ENCODE measurements at regions not wholly inside any gene's neighbourhood (a gene's known extent, or its start where the extent isn't known, plus 50 kb on each side); places are given as distances from the start of the nearest gene placed in this dataset.

- in situ Hi-C loops (cut with HindIII; ENCODE audit: low sequenced_read_pairs): no loop called here
- peak; percentile 18 for DNase-seq (ENCODE audit: low read depth)
- TF ChIP-seq CTCF (IDR thresholded peaks at IDR 0.05; ENCODE audit: low read depth, low read length, missing control alignments): no peak
- H3K4me3 ChIP-seq (ENCODE audit: low read depth, low read length): no peak overlapping the region
These were observed 678.8 kb upstream of the MARCKS start for GRCh38 chr6:113178349-113178748.

GRCh38 chr6:113181164-113181563 is 676.0 kb upstream of the MARCKS start:
- no peak for DNase-seq (ENCODE audit: low read depth)
- in situ Hi-C loops (cut with HindIII; ENCODE audit: low sequenced_read_pairs): no loop called here
- H3K4me3 ChIP-seq (ENCODE audit: low read depth, low read length): no peak overlapping the region
- TF ChIP-seq CTCF (IDR thresholded peaks at IDR 0.05; ENCODE audit: low read depth, low read length, missing control alignments): no peak

GRCh38 chr6:113182370-113183141 is 674.6 kb upstream of the MARCKS start:
- in situ Hi-C loops (cut with HindIII; ENCODE audit: low sequenced_read_pairs): no loop called here
- no peak for TF ChIP-seq CTCF (IDR thresholded peaks at IDR 0.05; ENCODE audit: low read depth, low read length, missing control alignments)
- peak; percentile 42 for DNase-seq (ENCODE audit: low read depth)
- H3K4me3 ChIP-seq (ENCODE audit: low read depth, low read length): no peak overlapping the region

GRCh38 chr6:113184291-113184690 is 672.9 kb upstream of the MARCKS start:
- in situ Hi-C loops (cut with HindIII; ENCODE audit: low sequenced_read_pairs): no loop called here
- peak; percentile 63 for DNase-seq (ENCODE audit: low read depth)
- TF ChIP-seq CTCF (IDR thresholded peaks at IDR 0.05; ENCODE audit: low read depth, low read length, missing control alignments): peak; percentile 10
- H3K4me3 ChIP-seq (ENCODE audit: low read depth, low read length): no peak overlapping the region

- DNase-seq (ENCODE audit: low read depth): no peak
- H3K4me3 ChIP-seq (ENCODE audit: low read depth, low read length): no peak overlapping the region
- TF ChIP-seq CTCF (IDR thresholded peaks at IDR 0.05; ENCODE audit: low read depth, low read length, missing control alignments): no peak
- in situ Hi-C loops (cut with HindIII; ENCODE audit: low sequenced_read_pairs): no loop called here
These were observed 672.4 kb upstream of the MARCKS start for GRCh38 chr6:113184736-113185135.

- no peak for DNase-seq (ENCODE audit: low read depth)
- in situ Hi-C loops (cut with HindIII; ENCODE audit: low sequenced_read_pairs): no loop called here
- no peak for TF ChIP-seq CTCF (IDR thresholded peaks at IDR 0.05; ENCODE audit: low read depth, low read length, missing control alignments)
- H3K4me3 ChIP-seq (ENCODE audit: low read depth, low read length): no peak overlapping the region
These were observed 671.8 kb upstream of the MARCKS start for GRCh38 chr6:113185299-113185698.

Measured in astrocyte of the cerebellum (primary cell).